Fibroblast of the aortic adventitia (primary cell): ENCODE measurements at regions not wholly inside any gene's neighbourhood (a gene's known extent, or its start where the extent isn't known, plus 50 kb on each side); places are given as distances from the start of the nearest gene placed in this dataset.

Source experiments
- DNase-seq: peaks from one replicate; pipeline ENCODE4 v3.0.0-alpha.2; 2010; ENCODE audit warnings: low read depth
- H3K4me3 ChIP-seq: 2 replicates; pipeline ENCODE4 v1.5.1; 2011; ENCODE audit warnings: low read depth, mild to moderate bottlenecking, control low read depth, low read length, moderate library complexity
- CTCF ChIP-seq: IDR thresholded peaks from 2 replicates; pipeline ENCODE4 v1.5.1; 2011; ENCODE audit warnings: mild to moderate bottlenecking, low read length, control low read depth, inconsistent platforms; ENCODE audit not compliant: insufficient read depth

- no peak overlapping the region for H3K4me3 ChIP-seq
- peak; percentile 94 for DNase-seq
- no peak for TF ChIP-seq CTCF
Measured at GRCh38 chr11:121841487-121842191, 274.4 kb downstream of the BLID start.

DNA sequence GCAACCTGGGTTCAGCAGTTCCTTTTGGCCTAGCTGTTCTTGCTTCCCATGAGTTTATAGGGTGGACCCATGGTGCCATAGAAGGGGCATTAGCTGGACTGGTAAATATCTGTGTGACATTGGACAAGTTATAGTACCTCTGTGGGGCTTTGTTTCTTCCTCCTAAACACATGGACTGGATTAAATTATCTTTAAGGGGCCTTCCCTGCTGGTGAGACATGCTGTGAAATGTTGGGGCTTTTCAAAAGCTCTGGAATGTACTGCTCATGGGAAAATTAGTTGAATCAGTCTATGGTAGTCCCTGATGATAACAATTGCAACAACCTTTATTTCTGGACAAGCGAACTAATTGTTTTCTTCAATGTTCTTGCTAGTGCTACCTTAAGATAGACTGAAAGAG, 276.2 kb downstream of the BLID start:
- H3K4me3 ChIP-seq = no peak overlapping the region
- no peak for TF ChIP-seq CTCF
- peak; percentile 36 for DNase-seq

GRCh38 chr11:121838571-121838970, 277.4 kb downstream of the BLID start:
- H3K4me3 ChIP-seq = no peak overlapping the region
- TF ChIP-seq CTCF = no peak
- no peak for DNase-seq

DNA sequence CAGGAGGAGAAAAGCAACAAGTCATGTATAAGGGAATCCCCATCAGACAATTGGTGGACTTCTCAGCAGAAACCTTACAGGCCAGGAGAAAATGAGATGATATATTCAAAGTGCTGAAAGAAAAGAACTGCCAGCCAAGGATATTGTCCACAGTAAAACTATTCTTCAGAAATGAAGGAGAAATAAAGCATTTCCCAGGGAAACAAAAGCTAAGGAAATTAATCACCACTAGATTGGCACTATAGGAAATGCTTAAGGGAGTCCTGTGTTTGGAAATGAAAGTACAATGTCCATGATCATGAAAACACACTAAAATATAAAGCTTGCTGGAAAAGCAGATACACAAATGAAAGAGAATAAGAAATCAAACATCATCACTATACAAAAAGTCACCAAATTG, 282.0 kb downstream of the BLID start:
- no peak for DNase-seq
- no peak overlapping the region for H3K4me3 ChIP-seq
- no peak for TF ChIP-seq CTCF

- DNase-seq = peak; percentile 99
- no peak overlapping the region for H3K4me3 ChIP-seq
- TF ChIP-seq CTCF = no peak
Measured at GRCh38 chr11:121829159-121829643, 286.8 kb downstream of the BLID start.

- TF ChIP-seq CTCF = no peak
Measured at GRCh38 chr11:121814962-121815361, 301.1 kb downstream of the BLID start.

GRCh38 chr11:121814296-121814695, 301.7 kb downstream of the BLID start:
- no peak for DNase-seq
- TF ChIP-seq CTCF = no peak

More at GRCh38 chr11:121814962-121815361, 301.1 kb downstream of the BLID start:
- no peak overlapping the region for H3K4me3 ChIP-seq
- DNase-seq = peak; percentile 51

More at GRCh38 chr11:121814296-121814695, 301.7 kb downstream of the BLID start:
- H3K4me3 ChIP-seq = no peak overlapping the region
